Urinary bladder (tissue), 3 donors: ENCODE measurements at regions not wholly inside any gene's neighbourhood (a gene's known extent, or its start where the extent isn't known, plus 50 kb on each side); places are given as distances from the start of the nearest gene placed in this dataset.
"Not testable (repeated sequence)": the region's sequence is repeated elsewhere in the genome, so short reads cannot be mapped to it uniquely, and the experiment has no call there.

Source experiments
- DNase-seq: peaks from one replicate; pipeline ENCODE4 v3.0.0-alpha.2; 2015; ENCODE audit errors: extremely low spot score
- H3K27ac ChIP-seq: one replicate; pipeline ENCODE4 v1.5.1; 2013; ENCODE audit warnings: low read depth, mild to moderate bottlenecking, moderate library complexity
- H3K36me3 ChIP-seq: one replicate; pipeline ENCODE4 v1.6.1; 2013; ENCODE audit warnings: mild to moderate bottlenecking, moderate library complexity; ENCODE audit not compliant: insufficient read depth
- H3K4me1 ChIP-seq: one replicate; pipeline ENCODE4 v1.6.1; 2013; ENCODE audit warnings: mild to moderate bottlenecking, moderate library complexity; ENCODE audit not compliant: insufficient read depth
- H3K4me3 ChIP-seq: one replicate; pipeline ENCODE4 v1.5.1; 2013; ENCODE audit warnings: low read depth, low read length
- WGBS: extraction: QIAGEN DNeasy Blood & Tissue Kit; methylation state at CpG from one replicate; pipeline ENCODE4 v1.1.7; 2013; 5-methylcytosine and 5-hydroxymethylcytosine counted together
- donor health status: healthy with polysubstance abuse.
- donor health status: healthy.

DNA sequence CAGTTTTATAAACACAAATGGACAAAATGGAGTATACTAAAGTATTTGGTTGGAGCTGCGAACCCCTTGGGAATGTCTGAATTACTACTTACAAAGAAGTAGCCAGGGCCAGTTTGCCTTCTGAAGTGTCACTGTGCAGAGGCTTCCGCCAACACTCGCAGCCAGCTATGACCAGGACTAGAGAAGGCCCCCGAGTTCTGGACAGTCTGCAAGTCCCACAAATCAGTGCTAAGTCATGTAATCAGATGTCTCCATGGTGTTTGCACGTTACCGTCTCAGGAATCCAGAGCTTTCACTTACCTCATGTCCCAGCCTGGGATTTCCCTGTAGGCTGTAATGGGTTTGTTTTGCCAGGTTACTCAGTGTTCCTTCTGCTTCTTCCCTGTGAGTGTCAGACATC, 106.6 kb upstream of the SPAG17 start:
- 74% methylated on average over 6 of the region's 6 CpGs for WGBS
- no peak for DNase-seq
- Histone ChIP-seq H3K4me1 (no peaks in the 10 kb centered on the region), H3K36me3 (no peaks in the 10 kb centered on the region), H3K4me3 (no peak overlapping the region), H3K27ac (no peak overlapping the region)

DNA sequence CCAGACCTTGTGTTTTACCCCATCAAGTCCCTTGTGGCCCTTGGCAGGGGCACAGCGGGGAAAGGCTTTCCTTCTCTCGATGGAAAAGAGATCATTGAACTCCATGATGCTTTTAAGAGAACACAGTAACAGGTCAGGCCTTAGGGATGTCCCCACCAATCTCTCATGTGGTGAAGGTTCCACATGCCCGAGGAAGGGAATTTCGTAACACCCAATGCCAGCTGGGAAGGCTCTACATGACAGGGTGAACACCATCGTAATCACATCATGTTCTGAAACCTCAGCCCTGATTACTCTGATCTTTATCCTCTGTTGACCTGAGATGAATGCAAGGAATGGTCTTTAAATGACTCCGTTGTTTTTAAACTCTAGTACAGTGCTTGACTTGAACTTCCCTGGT, 105.5 kb upstream of the SPAG17 start:
- 67% methylated on average over 6 of the region's 6 CpGs for WGBS
- Histone ChIP-seq H3K36me3 (no peaks in the 10 kb centered on the region), H3K27ac (no peak overlapping the region), H3K4me3 (no peak overlapping the region), H3K4me1 (no peaks in the 10 kb centered on the region)
- no peak for DNase-seq

DNA sequence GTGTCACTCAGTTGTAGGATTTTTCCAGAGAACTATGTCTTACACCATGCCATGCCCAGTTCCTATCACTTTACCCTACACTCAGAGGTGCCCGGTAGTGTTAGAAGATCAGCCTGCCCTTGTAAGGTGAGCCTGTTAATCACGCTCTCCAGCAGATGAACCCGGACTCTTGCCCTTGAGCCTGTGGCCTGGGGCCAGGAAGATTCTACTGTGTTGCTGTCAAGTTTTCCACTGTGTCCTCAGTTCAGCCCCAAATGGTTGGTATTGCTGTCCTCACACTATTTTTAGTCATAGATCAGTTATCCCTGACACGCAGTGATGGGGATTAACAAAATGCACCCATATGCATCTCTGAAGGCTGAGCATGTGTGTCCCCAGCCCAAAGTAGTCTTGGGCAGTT, 105.0 kb upstream of the SPAG17 start:
- no peak for DNase-seq
- no peaks in the 10 kb centered on the region for H3K36me3 ChIP-seq
- H3K27ac ChIP-seq: no peak overlapping the region
- no peak overlapping the region for H3K4me3 ChIP-seq
- H3K4me1 ChIP-seq: no peaks in the 10 kb centered on the region
- WGBS: 63% methylated on average over 4 of the region's 4 CpGs

DNA sequence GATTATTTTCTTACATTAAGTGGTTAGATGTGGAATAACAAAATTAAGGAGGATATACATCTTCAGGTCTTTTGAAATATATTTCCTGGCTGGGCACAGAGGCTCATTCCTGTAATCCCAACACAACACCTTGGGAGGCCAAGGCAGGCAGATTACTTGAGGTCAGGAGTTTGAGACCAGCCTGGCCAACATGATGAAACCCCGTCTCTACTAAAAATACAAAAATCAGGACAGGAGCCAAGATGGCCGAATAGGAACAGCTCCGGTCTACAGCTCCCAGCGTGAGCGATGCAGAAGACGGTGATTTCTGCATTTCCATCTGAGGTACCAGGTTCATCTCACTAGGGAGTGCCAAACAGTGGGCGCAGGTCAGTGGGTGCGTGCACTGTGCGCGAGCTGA, 95.6 kb upstream of the SPAG17 start:
- not testable (repeated sequence) for H3K4me1 ChIP-seq, DNase-seq, H3K36me3 ChIP-seq, H3K27ac ChIP-seq, H3K4me3 ChIP-seq
- 86% methylated on average over 10 of the region's 10 CpGs for WGBS

- no peak overlapping the region for H3K27ac ChIP-seq
- H3K4me3 ChIP-seq: no peak overlapping the region
- DNase-seq: no peak
- H3K36me3 ChIP-seq: no peaks in the 10 kb centered on the region
- H3K4me1 ChIP-seq: no peaks in the 10 kb centered on the region
- 62% methylated on average over 8 of the region's 8 CpGs for WGBS
Measured at GRCh38 chr1:118275472-118276115, 90.6 kb upstream of the SPAG17 start.

- 76% methylated on average over 5 of the region's 5 CpGs for WGBS
- no peak for DNase-seq
- Histone ChIP-seq H3K4me3 (no peak overlapping the region), H3K36me3 (no peaks in the 10 kb centered on the region), H3K4me1 (no peaks in the 10 kb centered on the region), H3K27ac (no peak overlapping the region)
Measured at GRCh38 chr1:118272884-118273283, 87.9 kb upstream of the SPAG17 start.

GRCh38 chr1:118271883-118272282, 86.9 kb upstream of the SPAG17 start:
- 91% methylated on average over 3 of the region's 3 CpGs for WGBS
- no peak for DNase-seq
- no peaks in the 10 kb centered on the region for H3K4me1 ChIP-seq
- no peak overlapping the region for H3K4me3 ChIP-seq
- no peaks in the 10 kb centered on the region for H3K36me3 ChIP-seq
- H3K27ac ChIP-seq: no peak overlapping the region

DNA sequence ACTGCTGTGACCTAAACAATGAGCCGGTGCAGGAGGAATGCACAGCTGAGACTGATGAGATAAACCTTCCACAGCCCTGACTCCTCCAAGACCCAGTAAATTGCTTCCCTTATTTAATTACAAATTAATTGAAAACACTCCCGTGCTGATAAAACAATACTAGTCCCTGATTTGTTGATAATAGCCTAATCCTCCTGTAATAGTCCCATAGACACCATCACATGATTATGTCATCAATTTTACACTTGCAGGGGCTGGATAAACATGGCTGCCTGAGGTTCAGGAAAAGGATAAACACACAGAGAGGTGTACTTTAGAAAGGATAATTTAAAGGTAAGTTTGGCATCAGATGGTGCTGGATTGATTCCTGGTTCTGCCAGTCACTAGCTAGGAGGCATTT, 84.6 kb upstream of the SPAG17 start:
- WGBS: 53% methylated on average over 2 of the region's 2 CpGs
- no peak for DNase-seq
- Histone ChIP-seq H3K27ac (no peak overlapping the region), H3K36me3 (no peaks in the 10 kb centered on the region), H3K4me1 (no peaks in the 10 kb centered on the region), H3K4me3 (no peak overlapping the region)

DNA sequence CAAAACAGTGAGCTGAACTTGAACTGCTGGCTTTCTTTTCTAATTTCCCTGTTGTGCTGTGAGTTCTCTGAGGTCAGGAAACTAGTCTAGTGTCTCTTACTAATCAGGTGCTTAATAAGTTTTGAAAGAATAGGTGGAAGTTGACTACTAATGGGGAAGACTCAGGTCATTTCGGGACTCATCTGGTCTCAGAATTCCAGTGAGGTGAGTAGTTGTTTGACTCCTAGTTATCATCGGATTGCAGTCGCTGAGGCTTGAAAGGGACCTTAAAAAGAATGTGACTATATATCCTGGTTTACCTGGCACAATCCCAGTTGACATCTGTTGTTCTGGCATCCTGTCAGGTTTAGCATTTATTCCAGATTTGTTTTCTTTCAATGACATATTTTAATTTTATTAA, 81.4 kb upstream of the SPAG17 start:
- WGBS: 67% methylated on average over 3 of the region's 3 CpGs
- Histone ChIP-seq H3K4me3 (no peak overlapping the region), H3K4me1 (no peaks in the 10 kb centered on the region), H3K27ac (no peak overlapping the region), H3K36me3 (no peaks in the 10 kb centered on the region)
- DNase-seq: no peak

GRCh38 chr1:118264343-118264742, 79.3 kb upstream of the SPAG17 start:
- Histone ChIP-seq H3K4me1 (no peaks in the 10 kb centered on the region), H3K36me3 (no peaks in the 10 kb centered on the region), H3K27ac (no peak overlapping the region), H3K4me3 (no peak overlapping the region)
- DNase-seq: no peak
- 92% methylated on average over 3 of the region's 3 CpGs for WGBS

DNA sequence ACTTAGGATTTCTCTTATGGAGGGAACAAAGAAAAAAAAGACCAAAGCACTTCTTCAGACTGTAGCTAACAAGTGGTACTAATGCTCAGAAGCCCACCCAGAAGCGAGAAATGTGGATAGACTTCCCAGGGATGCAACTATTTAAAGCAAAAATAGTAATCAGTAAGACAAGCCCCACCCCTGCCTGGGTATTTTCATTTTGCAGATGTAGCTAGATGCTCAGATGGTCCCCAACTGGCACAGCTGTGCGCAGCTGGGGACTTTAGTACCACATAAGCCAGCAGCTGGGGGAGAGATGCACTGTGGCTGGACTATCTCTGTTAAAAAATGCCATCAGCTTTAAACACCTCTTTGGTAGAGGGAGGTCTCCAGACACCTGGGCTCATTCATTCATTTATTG, 77.8 kb upstream of the SPAG17 start:
- Histone ChIP-seq H3K4me1 (no peaks in the 10 kb centered on the region), H3K27ac (no peak overlapping the region), H3K36me3 (no peaks in the 10 kb centered on the region), H3K4me3 (no peak overlapping the region)
- WGBS: 66% methylated on average over 2 of the region's 2 CpGs
- DNase-seq: no peak

DNA sequence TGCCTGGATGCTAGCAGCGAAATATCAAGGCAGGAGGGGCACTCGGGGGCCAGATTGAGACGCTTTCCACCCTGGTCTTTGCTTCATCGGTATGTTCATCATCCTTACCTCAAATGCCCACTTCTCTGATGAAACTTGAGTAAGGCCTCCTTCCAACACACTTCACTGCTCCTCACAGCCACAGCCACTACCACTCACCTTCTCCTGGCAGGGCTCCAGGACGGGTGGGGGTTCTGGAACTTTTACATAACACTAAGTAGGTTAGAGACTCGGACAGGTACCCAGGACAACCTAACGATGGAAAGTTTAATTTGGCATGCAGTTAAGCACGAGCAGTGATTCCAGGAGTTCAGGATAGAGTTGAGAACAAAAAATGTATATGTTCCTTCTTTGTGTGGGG, 73.9 kb upstream of the SPAG17 start:
- no peak for DNase-seq
- Histone ChIP-seq H3K36me3 (no peaks in the 10 kb centered on the region), H3K4me1 (no peaks in the 10 kb centered on the region), H3K4me3 (no peak overlapping the region), H3K27ac (no peak overlapping the region)
- WGBS: 85% methylated on average over 8 of the region's 8 CpGs

DNA sequence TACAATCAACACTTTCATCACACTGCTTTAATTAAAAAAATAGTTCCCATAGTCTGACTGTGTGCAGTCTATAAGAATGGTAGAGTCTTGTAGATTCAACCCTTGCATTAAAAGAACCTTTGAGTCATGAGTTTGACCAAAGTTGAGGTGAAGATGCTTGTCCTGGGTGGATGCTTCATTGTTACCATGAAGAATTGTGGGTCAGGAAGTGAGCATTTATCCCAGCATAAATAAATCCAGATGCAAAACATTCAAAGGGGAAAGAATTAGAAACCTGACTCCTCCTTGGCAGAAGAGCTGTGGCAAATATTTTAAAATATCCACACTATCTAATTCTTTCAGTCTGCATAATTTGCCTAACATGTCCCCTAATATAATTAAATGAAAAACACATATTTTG, 72.9 kb upstream of the SPAG17 start:
- Histone ChIP-seq H3K27ac (no peak overlapping the region), H3K4me3 (no peak overlapping the region), H3K36me3 (no peaks in the 10 kb centered on the region), H3K4me1 (no peaks in the 10 kb centered on the region)
- no peak for DNase-seq

- DNase-seq: no peak
- Histone ChIP-seq H3K36me3 (no peaks in the 10 kb centered on the region), H3K4me1 (no peaks in the 10 kb centered on the region), H3K27ac (no peak overlapping the region), H3K4me3 (no peak overlapping the region)
- 90% methylated on average over 4 of the region's 4 CpGs for WGBS
Measured at GRCh38 chr1:118254491-118255425, 69.7 kb upstream of the SPAG17 start.
